Lung microvascular endothelial cell (primary cell): ENCODE measurements at regions not wholly inside any gene's neighbourhood (a gene's known extent, or its start where the extent isn't known, plus 50 kb on each side); places are given as distances from the start of the nearest gene placed in this dataset.

Experiments
- DNase-seq, 2 donors: peaks; one replicate each; pipeline versions ENCODE4 v3.0.0 to v3.0.0-alpha.2; 2010; ENCODE audit warnings: low read depth in 2 of 2

DNA sequence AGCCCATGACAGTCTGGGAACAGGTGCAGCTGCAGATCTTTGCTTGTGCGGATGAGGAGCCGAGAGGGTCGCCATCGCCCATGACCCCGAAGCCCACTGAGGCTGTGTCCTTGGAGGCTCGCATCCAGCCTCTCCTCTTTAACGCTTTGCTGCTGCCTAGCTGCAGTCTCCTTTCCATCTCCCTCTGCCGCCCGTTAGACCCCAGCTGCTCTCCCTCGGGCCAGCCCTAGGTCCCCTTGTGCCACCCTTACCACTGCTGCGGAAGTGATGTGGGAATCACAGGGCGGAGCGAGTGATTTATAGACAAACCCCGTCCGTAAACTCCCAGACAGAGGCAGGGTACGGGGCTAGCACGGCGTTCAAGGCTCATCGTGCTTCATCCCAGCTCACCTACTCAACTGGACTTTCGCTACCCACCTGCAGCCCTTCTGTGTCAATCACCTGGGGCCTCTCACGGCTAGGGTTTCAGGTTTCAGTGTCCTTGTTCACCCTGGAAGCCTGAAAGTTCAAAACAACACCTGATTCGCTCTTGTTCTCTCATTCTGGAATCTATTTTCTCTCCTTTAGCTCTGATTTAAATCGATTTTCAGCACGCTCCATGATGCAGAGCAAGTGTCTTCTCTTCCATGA, 76.1 kb downstream of the PAX1 start:
- no peak for DNase-seq

DNA sequence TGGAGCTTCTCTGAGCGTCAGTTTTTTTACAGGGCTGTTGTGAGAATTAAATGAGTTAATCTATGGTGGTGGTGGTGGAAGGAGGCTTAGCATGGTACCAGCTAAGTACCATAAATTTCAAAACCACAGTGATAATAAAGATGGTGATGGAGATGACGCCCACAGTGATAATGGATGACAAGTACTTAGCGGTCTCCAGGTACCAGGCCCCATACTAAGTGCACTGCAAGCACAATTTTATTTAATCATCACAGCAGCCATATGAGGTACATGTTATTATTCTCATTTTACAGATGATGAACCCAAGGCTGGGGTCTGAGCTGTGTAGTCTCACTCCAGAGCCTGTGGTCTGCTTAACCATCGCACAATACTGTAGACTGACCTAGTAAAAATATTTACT, 75.1 kb downstream of the PAX1 start:
- DNase-seq, result no peak
